Sigmoid colon (tissue), 3 donors: ENCODE measurements at regions not wholly inside any gene's neighbourhood (a gene's known extent, or its start where the extent isn't known, plus 50 kb on each side); places are given as distances from the start of the nearest gene placed in this dataset.

Source experiments
- CTCF ChIP-seq, 4 experiments: fragments of 450-650 bp in 3 of 4; fragments of 200-600 bp in 1 of 4; IDR thresholded peaks; one replicate each; pipeline ENCODE4 v1.5.1; 2016 to 2019; ENCODE audit warnings: antibody characterized with exemption in 4 of 4, mild to moderate bottlenecking in 3 of 4, moderate library complexity in 2 of 4
- POLR2A ChIP-seq, 2 donors: fragments of 450-650 bp; IDR thresholded peaks; one replicate each; pipeline ENCODE4 v1.6.1; 2016; ENCODE audit warnings: antibody characterized with exemption in 2 of 2, mild to moderate bottlenecking in 2 of 2, moderate library complexity in 2 of 2

DNA sequence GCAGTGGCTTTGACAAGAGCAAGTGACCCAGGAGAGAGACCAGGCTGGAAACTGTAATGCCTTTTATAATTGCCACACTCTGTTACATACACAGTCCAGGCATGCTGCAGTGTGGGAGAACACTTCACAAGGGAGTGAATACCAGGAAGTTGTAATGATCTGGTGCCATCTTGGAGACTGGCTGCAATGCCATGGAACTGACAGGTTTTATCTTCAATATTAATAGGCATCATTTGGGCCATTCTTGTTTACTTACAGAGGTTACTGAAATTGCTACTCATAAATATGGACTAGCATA lies 274.3 kb downstream of the AUH start:
- no peak for TF ChIP-seq CTCF (IDR thresholded peaks at IDR 0.05)
- TF ChIP-seq POLR2A (IDR thresholded peaks at IDR 0.05): no peak
